Hematopoietic multipotent progenitor cell treated with erythropoietin and hydrocortisone succinate and interleukin-3 and kit ligand, for 17 days (in vitro differentiated cells): ENCODE measurements at regions not wholly inside any gene's neighbourhood (a gene's known extent, or its start where the extent isn't known, plus 50 kb on each side); places are given as distances from the start of the nearest gene placed in this dataset.

ENCODE experiments used
- DNase-seq: peaks from one replicate; pipeline ENCODE4 v3.0.0-alpha.2; 2015; ENCODE audit warnings: low spot score

- DNase-seq = no peak
These were observed 59.1 kb upstream of the MAML3 start for GRCh38 chr4:140213116-140213515.

GRCh38 chr4:140212646-140213045 is 58.7 kb upstream of the MAML3 start:
- no peak for DNase-seq

GRCh38 chr4:140212194-140212593 is 58.2 kb upstream of the MAML3 start:
- DNase-seq = no peak

- DNase-seq = no peak
These were observed 57.7 kb upstream of the MAML3 start for GRCh38 chr4:140211693-140212092.

- no peak for DNase-seq
These were observed 57.2 kb upstream of the MAML3 start for GRCh38 chr4:140211161-140211560.

GRCh38 chr4:140208921-140209320 is 54.9 kb upstream of the MAML3 start:
- no peak for DNase-seq
